ENCODE measurements at regions not wholly inside any gene's neighbourhood (a gene's known extent, or its start where the extent isn't known, plus 50 kb on each side); places are given as distances from the start of the nearest gene placed in this dataset.

DNA sequence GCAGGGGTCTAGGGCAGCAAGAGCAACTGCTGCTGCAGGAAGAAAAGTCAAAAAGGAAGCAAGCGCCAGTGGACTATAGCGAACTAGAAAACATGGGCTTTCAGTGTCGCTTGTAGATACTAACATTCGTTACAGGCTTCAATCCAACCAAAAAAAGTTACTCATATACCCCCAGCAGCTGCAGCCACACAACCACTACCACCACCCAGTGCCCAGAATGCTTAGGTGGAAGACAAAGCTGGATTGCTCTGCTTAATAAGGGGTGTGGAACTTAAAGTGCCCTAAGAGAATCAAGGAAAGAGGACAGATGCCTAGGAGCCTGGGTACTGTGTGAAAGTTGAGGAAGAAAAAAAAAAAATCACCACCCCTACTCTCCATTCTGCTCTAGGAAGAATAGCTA is 203.6 kb downstream of the ELAVL2 start:
- no peak for TF ChIP-seq CTCF (IDR thresholded peaks at IDR 0.05; ENCODE audit: unreplicated experiment)
- H3K4me1 Mint-ChIP-seq (ENCODE audit: low read depth), result no peaks in the 10 kb centered on the region
- no peaks in the 10 kb centered on the region for H3K36me3 Mint-ChIP-seq (ENCODE audit: insufficient read depth)
- no peak for DNase-seq (ENCODE audit: low spot score, unreplicated experiment)
- no peaks in the 10 kb centered on the region for H3K27me3 Mint-ChIP-seq
- no peak overlapping the region for H3K4me3 Mint-ChIP-seq (ENCODE audit: low read depth)
- H3K27ac Mint-ChIP-seq, result no peak overlapping the region
- no peaks in the 10 kb centered on the region for H3K9me3 Mint-ChIP-seq (ENCODE audit: low read depth)

GRCh38 chr9:23630488-23630887 is 195.6 kb downstream of the ELAVL2 start:
- no peak for DNase-seq (ENCODE audit: low spot score, unreplicated experiment)
- no peak for TF ChIP-seq CTCF (IDR thresholded peaks at IDR 0.05; ENCODE audit: unreplicated experiment)
- Mint-ChIP-seq H3K4me3 (ENCODE audit: low read depth) (no peak overlapping the region), H3K27me3 (no peaks in the 10 kb centered on the region), H3K27ac (no peak overlapping the region), H3K9me3 (ENCODE audit: low read depth) (peaks cover 3% of the 10 kb centered on the region), H3K4me1 (ENCODE audit: low read depth) (no peaks in the 10 kb centered on the region), H3K36me3 (ENCODE audit: insufficient read depth) (no peaks in the 10 kb centered on the region)

- H3K36me3 Mint-ChIP-seq (ENCODE audit: insufficient read depth), result no peaks in the 10 kb centered on the region
- H3K27ac Mint-ChIP-seq, result no peak overlapping the region
- H3K4me3 Mint-ChIP-seq (ENCODE audit: low read depth), result no peak overlapping the region
- no peaks in the 10 kb centered on the region for H3K4me1 Mint-ChIP-seq (ENCODE audit: low read depth)
- H3K9me3 Mint-ChIP-seq (ENCODE audit: low read depth), result peaks cover 3% of the 10 kb centered on the region
- no peaks in the 10 kb centered on the region for H3K27me3 Mint-ChIP-seq
- no peak for TF ChIP-seq CTCF (IDR thresholded peaks at IDR 0.05; ENCODE audit: unreplicated experiment)
- no peak for DNase-seq (ENCODE audit: low spot score, unreplicated experiment)
These were observed 190.8 kb downstream of the ELAVL2 start for GRCh38 chr9:23635276-23635675.

DNA sequence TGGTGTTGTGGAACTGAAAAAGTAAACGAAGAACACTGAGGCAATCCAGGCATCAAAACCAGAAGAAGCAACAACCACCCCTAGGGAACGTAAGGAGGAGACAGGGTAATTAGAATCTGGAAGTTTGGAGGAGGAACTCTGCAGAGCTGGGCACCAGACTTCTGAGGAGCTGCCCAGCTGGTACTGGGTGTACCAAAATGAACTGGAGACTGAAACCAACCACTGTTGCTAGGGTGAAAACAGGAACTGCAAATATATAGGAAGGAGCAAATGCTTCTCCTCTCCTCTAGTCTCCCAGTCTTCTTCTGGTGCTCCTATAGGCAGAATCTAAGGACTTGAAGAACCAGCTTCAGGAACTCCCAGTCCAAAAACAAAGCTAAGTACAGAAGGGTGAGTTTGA is 189.8 kb downstream of the ELAVL2 start:
- Mint-ChIP-seq H3K36me3 (ENCODE audit: insufficient read depth) (no peaks in the 10 kb centered on the region), H3K4me1 (ENCODE audit: low read depth) (no peaks in the 10 kb centered on the region), H3K27ac (no peak overlapping the region), H3K4me3 (ENCODE audit: low read depth) (no peak overlapping the region), H3K27me3 (no peaks in the 10 kb centered on the region), H3K9me3 (ENCODE audit: low read depth) (peaks cover 3% of the 10 kb centered on the region)
- TF ChIP-seq CTCF (IDR thresholded peaks at IDR 0.05; ENCODE audit: unreplicated experiment), result no peak
- no peak for DNase-seq (ENCODE audit: low spot score, unreplicated experiment)

- no peak overlapping the region for H3K4me3 Mint-ChIP-seq (ENCODE audit: low read depth)
- no peak for DNase-seq (ENCODE audit: low spot score, unreplicated experiment)
- no peak overlapping the region for H3K27ac Mint-ChIP-seq
- TF ChIP-seq CTCF (IDR thresholded peaks at IDR 0.05; ENCODE audit: unreplicated experiment), result no peak
- no peaks in the 10 kb centered on the region for H3K4me1 Mint-ChIP-seq (ENCODE audit: low read depth)
- no peaks in the 10 kb centered on the region for H3K9me3 Mint-ChIP-seq (ENCODE audit: low read depth)
- no peaks in the 10 kb centered on the region for H3K36me3 Mint-ChIP-seq (ENCODE audit: insufficient read depth)
- no peaks in the 10 kb centered on the region for H3K27me3 Mint-ChIP-seq
These were observed 188.0 kb downstream of the ELAVL2 start for GRCh38 chr9:23638011-23638410.

Measured in progenitor cell of endocrine pancreas (in vitro differentiated cells).